ENCODE measurements at regions not wholly inside any gene's neighbourhood (a gene's known extent, or its start where the extent isn't known, plus 50 kb on each side); places are given as distances from the start of the nearest gene placed in this dataset.
"Not testable (repeated sequence)": the region's sequence is repeated elsewhere in the genome, so short reads cannot be mapped to it uniquely, and the experiment has no call there.

- TF ChIP-seq CTCF (IDR thresholded peaks at IDR 0.05 in 2 of 3, conservative IDR thresholded peaks at IDR 0.05 in 1 of 3; ENCODE audit: control insufficient read depth in 2 of 3, extremely low read depth in 1 of 3, insufficient read depth in 1 of 3, low read depth in 3 of 3, low read length in 3 of 3); BHLHE40 (IDR thresholded peaks at IDR 0.05; ENCODE audit: borderline replicate concordance in 1 of 2, low read depth in 2 of 2, low read length in 1 of 2); ETV6 (conservative IDR thresholded peaks at IDR 0.05 in 1 of 2, IDR thresholded peaks at IDR 0.05 in 1 of 2; ENCODE audit: borderline replicate concordance in 1 of 2, low read depth in 1 of 2); PML (IDR thresholded peaks at IDR 0.05; ENCODE audit: low read length); TAF1 (IDR thresholded peaks at IDR 0.05; ENCODE audit: borderline replicate concordance, low read depth, low read length); HDGF (IDR thresholded peaks at IDR 0.05); EZH2 (IDR thresholded peaks at IDR 0.05; ENCODE audit: borderline replicate concordance, control insufficient read depth, low read depth, low read length); YY1 (IDR thresholded peaks at IDR 0.05; ENCODE audit: low read depth, low read length); POLR2A (IDR thresholded peaks at IDR 0.05; ENCODE audit: low read depth, low read length); RFX5 (IDR thresholded peaks at IDR 0.05; ENCODE audit: low read depth, low read length); RAD21 (IDR thresholded peaks at IDR 0.05; ENCODE audit: insufficient read depth, low read depth, low read length): not testable (repeated sequence)
Measured at GRCh38 chrX:13441608-13442007, 121.8 kb upstream of the ATXN3L start.
